ENCODE measurements at regions not wholly inside any gene's neighbourhood (a gene's known extent, or its start where the extent isn't known, plus 50 kb on each side); places are given as distances from the start of the nearest gene placed in this dataset.

DNA sequence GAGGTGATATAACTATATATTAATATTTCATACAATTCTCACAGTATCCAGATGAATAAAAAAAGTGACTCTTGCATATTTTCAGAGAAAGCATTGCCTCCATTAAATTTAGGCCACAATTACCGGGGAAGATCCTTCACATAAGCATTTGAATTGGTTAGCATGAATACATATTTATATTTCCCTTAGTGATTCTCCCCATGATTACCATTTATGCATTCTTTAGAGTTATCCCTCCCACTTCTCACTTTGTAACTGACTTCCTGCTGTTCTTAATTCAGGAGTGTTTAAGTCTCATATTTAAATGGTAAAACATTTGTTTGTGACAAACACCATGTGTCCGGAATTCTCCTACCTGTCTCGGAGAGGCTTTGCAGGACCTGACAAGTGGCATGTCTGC lies 523.4 kb downstream of the CCDC85A start:
- no peak for DNase-seq (ENCODE audit: low read depth, low spot score)

GRCh38 chr2:56707650-56708049 lies 523.9 kb downstream of the CCDC85A start:
- no peak for DNase-seq (ENCODE audit: low read depth, low spot score)

DNA sequence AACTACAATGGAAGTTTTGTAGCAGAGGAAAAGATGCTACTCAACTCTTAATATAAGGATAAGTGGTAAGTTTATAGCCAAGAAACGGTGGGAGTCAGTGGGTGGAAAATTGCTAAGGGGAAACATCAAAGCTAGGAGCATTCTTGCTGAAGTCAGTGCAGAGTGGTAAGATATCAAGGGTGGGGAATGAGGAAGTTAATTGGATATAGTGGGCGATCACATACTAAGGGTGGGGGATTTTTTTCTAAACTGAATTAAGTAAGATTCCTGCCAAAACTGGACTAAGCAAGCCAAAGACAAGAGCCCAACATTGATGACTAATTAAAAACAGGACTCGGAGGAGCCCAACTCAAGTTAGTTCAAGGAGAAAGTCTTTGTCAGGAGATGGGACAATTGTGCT lies 525.4 kb downstream of the CCDC85A start:
- no peak for DNase-seq (ENCODE audit: low read depth, low spot score)

DNA sequence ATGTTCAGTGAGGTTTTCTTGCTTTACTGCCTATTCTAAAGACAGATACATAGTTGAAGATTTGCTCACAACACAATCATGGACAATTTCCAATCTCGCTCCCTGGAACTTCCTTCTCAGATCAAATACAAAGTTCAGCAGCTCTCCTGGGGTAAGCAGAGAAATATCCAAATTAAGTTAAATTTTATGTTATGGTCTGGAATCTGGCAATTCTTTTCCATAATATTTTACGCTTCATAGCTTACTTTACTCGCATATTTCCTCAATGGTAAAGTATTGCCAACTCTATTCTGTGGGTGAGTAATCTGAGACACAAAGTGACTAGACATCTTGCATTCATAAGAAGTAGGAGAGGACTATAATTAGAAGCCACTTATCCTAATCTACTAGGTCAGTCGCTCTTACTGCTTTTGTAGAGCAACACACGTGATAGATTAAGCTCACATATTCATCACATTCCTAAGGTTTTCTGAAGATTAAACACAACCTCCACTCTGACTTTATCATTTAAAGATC lies 529.4 kb downstream of the CCDC85A start:
- no peak for DNase-seq (ENCODE audit: low read depth, low spot score)

- no peak for DNase-seq (ENCODE audit: low read depth, low spot score)
Observed at GRCh38 chr2:56713978-56714377, 530.2 kb downstream of the CCDC85A start.

- no peak for DNase-seq (ENCODE audit: low read depth, low spot score)
Observed at GRCh38 chr2:56714400-56714799, 530.6 kb downstream of the CCDC85A start.

DNA sequence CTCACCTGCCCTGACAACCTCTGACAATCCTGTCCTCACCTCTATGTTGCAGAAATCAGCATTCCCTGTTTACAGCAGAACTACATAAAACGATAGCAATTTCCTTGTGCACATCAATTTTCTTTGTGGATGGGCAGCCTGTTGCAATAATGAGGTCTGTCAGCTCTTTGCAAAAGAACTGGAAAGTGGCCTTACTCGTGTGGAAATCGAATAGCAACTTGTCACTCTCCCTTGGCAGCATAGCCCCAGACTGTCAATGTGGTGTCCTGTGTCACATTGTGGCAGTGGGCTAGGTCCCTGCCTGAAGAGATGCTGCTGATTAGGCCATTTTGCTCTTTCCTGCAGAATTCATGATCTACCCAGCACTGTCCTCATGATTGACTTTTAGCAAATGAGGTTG lies 531.9 kb downstream of the CCDC85A start:
- DNase-seq (ENCODE audit: low read depth, low spot score), result no peak

- no peak for DNase-seq (ENCODE audit: low read depth, low spot score)
Observed at GRCh38 chr2:56718413-56718812, 534.6 kb downstream of the CCDC85A start.

DNA sequence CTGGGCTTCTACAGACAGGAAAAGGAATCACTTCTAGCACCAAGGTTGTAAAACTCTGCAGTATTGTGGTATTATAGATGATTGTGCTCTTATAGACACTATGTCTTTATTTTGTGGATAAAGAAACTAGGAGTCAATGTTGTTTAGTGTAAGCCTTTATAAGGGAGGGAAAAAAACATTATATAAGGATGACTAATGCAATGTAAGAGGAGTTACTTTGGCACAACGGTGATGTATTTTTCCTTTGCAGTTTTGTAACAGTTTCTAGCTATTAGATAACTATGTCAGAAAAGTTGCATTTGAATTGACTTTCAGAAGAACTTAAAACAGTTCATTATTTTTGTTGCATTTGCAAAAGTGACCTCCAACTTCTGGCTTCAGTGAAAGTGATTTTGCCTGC lies 545.4 kb downstream of the CCDC85A start:
- DNase-seq (ENCODE audit: low read depth, low spot score), result no peak

- no peak for DNase-seq (ENCODE audit: low read depth, low spot score)
Observed at GRCh38 chr2:56732946-56733345, 549.2 kb downstream of the CCDC85A start.

DNA sequence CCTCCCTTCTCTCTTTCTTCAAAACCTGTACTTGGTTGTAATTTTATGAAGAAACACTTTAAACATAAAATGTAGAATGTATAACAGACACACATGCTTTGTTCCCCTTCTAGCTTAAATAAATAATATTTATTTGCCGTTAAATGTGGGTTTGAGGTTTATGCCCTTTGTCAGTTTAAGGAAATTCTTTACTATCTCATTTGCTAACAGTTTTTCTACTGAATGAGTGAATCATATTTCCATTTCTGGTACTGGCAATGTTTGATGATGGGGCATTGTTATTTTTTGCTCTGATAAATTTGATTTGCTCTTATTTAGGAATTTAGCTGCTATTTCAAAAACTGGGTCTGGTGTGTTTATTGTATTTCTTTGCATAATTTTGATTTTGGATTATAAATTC lies 555.6 kb downstream of the CCDC85A start:
- DNase-seq (ENCODE audit: low read depth, low spot score), result no peak

- DNase-seq (ENCODE audit: low read depth, low spot score), result no peak
Observed at GRCh38 chr2:56741601-56742102, 557.9 kb downstream of the CCDC85A start.

GRCh38 chr2:56743807-56744206 lies 560.0 kb downstream of the CCDC85A start:
- no peak for DNase-seq (ENCODE audit: low read depth, low spot score)

DNA sequence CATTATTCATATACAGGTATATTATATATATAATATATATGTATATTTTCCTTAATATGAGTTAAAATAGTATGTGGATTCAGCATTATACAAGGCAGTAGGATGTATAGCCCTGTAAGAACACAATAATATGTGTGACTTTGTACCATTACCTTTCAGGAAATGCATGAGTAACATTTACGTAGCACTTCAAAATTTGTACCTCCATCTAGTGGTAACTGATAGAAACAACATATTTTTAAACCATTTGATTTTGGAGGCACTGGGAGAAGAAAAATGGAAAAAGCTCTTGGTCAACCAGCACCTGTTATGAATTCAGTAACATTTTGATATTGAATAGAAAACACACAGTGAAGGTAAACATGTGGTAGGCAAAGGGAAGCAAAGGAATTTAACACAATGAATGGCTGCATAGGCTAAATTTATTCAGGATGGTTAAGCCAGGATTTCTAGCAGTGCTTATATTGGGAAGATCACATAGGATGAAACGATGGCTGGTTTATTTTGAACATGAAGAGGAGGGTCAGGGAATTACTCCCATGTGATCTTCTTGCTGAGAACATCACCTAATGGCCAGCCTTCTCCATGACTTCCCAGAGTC lies 565.5 kb downstream of the CCDC85A start:
- no peak for DNase-seq (ENCODE audit: low read depth, low spot score)

DNA sequence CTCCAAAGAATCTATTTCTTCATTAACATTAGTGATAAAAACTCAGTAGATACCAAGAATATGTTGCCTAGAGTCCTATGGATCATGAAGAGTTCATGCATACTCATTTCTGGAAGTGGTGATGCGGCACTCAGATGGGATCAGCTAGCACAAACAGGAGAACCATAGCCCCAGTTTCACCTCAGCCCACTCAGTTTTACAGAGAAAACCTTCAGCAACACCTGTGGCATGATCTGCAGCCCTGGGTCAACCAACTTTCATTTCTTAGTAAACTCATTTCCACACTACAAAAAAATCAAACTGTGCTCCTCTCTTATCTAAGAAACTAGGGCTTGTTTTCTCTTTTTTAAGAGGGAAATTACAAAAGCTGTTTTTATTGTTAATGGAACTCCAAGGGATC lies 569.4 kb downstream of the CCDC85A start:
- DNase-seq (ENCODE audit: low read depth, low spot score), result no peak

GRCh38 chr2:56754066-56754615 lies 570.4 kb downstream of the CCDC85A start:
- DNase-seq (ENCODE audit: low read depth, low spot score), result no peak

- no peak for DNase-seq (ENCODE audit: low read depth, low spot score)
Observed at GRCh38 chr2:56754627-56755026, 570.8 kb downstream of the CCDC85A start.

- DNase-seq (ENCODE audit: low read depth, low spot score), result no peak
Observed at GRCh38 chr2:56757884-56758545, 574.2 kb downstream of the CCDC85A start.

DNA sequence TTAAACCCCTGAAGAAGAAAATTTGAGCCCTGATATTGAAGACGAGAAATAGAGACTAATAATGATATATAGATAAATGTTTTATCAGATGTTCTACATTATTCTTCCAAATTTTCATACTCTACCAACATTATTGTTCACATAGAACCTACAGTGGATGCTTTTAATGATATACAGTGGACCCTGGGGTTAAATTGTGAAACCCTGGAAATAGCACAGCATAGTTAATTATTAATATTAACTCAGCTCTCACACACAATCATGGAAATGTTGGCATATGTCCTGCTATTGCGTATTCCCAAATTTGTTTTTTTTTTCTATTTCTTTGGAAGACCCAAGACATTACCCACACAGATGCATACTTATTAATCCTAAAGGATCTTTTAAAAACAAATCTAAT lies 579.9 kb downstream of the CCDC85A start:
- DNase-seq (ENCODE audit: low read depth, low spot score), result no peak

GRCh38 chr2:56768973-56769372 lies 585.2 kb downstream of the CCDC85A start:
- no peak for DNase-seq (ENCODE audit: low read depth, low spot score)

DNA sequence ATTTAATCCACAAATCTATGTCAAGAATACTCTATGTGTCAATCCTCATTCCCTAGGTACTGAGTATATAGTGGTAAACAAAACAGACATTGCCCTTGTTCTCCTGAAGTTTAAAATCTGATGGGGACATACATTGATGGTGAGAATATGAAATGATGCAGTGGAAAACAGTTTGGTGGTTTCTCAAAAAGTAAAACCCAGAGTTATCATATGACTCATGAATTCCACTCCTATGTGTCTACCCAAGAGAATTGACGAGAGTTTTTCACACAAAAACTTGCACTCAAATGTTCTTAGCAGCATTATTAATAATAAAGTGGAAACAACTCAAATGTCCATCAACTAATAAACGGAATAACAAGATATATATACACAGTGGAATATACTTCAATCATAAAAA lies 586.7 kb downstream of the CCDC85A start:
- DNase-seq (ENCODE audit: low read depth, low spot score), result no peak

DNA sequence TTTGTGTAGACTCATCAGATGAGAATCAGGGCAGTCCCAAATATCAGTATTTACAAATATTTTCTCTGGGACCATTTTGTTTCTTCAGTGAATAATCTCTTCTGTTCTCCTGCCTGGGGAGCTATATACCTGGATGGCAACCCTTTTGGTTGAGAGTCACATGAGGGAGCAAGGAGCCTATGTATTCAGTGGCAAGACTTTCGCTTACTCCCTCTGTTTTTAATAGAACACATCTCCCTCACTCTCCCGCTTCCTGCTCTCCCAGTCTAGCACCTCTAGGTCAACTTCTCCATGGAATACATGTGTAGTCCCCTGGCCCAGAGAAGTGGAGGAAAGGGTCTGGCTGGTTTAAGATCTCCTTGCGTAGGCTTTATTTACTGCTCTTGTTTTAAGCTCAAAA lies 600.3 kb downstream of the CCDC85A start:
- DNase-seq (ENCODE audit: low read depth, low spot score), result no peak

DNA sequence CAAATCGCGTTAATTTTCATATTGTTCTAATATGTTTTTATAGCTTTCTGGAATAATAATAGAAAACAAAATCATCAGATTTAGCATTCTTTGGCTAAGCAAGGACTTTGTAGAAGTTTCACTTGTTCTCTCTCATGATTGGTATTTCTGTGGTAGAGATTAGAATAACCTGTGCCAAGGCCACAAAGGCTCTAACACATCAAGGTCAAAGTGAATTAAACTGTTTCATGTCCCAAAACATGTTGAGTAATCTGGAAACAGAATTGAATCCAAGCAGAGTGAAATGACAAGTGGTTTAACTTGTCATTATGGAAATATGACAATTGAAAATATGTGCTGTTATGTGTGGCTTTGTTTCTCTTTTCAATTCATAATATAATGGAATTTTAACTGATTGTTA lies 617.4 kb downstream of the CCDC85A start:
- no peak for DNase-seq (ENCODE audit: low read depth, low spot score)
